Kidney glomerular epithelial cell (primary cell): ENCODE measurements at regions not wholly inside any gene's neighbourhood (a gene's known extent, or its start where the extent isn't known, plus 50 kb on each side); places are given as distances from the start of the nearest gene placed in this dataset.
A peak's percentile ranks its signal among the peaks of the same experiment; 100 is the strongest.

Experiments used
- DNase-seq: peaks from one replicate; lab custom pipeline; 2025; lab: John Stamatoyannopoulos, UW

DNA sequence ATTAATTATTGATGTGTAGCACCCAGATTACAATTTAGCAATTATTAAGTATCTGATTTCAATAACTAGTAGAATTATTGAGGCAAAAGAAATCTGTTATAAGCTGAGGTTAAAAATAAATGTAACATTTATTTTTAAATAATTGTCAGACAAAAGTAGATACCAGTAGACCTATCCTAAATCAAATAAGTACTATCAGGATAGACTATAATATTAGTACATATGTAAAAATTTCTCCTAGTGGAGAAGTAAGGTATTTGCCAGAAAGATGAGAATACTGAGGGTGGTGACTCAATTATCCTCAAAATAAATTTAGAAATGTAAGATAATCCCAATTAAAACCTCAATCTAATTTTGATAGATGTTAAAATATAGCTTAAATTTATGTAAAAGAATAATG is 377.8 kb upstream of the CHRM3 start:
- no peak for DNase-seq

DNA sequence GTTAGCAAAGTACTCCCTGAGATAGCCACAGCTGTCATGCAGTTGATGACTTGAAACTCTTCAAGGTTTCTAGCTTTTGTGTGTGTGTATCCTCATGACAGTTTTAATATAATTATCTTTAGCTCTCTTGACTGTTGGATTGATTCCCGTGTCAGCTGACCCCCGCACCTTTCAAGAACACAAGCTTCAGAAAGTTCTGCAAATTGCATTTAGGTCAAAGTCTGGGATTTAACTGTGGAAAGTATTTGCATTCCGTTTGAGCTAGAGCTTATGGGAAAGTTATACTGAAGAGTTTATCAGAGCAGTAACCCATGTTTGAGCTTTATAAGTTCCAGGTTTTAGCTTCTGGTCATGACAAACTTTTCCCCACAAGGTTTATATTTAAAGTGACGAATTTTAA is 380.1 kb upstream of the CHRM3 start:
- no peak for DNase-seq

DNA sequence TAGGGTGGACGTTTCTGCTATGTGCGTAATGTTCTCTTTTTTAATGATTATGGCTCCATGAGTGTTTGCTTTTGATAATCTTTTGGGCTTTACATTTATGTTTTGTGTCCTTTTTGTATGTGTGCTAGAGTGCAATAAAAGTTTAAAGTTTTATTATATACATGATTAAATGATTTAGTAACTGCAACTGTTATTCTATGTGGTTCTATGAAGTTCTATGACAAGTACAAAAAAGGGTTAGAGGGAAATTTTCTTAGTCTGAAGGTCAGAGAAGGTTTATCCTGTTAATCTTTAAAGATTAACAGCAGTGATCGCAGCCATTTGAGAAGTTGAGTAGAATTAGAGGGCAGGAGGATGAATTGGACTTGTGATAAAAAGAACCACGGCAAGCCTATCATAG is 386.4 kb upstream of the CHRM3 start:
- no peak for DNase-seq

DNA sequence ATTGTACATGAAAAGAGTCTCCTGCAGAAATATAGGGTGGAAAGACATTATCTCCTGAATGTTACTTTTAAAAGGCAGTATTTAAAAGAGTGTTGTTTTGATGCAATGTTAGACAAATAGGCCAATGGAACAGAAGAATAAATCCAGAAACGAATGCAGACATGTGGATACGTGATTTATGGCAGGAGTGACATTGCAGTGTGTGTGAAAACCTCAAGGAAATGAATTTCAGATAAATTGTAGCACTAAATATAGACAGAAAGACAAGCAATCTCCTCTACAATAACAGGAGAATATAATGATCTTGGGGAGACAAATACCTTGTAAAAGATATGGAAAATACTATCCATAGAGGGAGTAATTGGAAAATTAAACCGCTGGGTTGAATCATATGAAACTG is 387.8 kb upstream of the CHRM3 start:
- no peak for DNase-seq

DNA sequence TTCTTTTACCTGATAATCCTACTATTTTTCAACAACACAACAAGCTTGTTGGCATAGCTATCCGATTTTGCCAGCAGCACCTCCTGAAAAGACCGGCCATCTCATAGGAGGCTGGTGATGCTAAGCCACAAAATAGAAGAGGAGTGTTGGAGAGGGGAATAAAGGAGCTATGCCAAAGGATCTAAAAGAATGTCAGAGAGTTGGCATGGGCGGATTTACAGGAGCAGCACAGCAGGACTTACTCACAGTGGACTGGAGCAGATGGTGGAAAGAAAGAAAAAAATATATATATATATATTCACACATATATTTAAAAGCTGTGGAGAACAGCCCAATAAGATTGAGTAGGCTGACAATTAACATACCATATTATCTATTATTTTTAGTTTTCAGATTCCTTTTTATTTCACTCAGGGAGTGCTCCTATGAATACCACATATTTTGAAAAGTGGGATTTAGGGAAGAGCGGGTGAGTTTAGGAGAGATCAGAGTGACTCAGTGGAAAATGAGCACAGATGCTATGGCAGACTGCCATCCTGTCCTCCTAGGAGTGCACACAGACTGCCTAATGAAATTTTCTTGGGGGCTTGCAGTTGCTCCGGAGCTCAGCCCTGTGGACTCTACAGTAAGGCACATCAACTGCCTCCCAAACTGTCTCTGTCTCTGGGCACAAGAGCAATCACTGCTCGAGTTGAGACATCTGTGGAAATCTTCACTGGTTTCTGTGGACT is 394.4 kb upstream of the CHRM3 start:
- DNase-seq, result no peak

DNA sequence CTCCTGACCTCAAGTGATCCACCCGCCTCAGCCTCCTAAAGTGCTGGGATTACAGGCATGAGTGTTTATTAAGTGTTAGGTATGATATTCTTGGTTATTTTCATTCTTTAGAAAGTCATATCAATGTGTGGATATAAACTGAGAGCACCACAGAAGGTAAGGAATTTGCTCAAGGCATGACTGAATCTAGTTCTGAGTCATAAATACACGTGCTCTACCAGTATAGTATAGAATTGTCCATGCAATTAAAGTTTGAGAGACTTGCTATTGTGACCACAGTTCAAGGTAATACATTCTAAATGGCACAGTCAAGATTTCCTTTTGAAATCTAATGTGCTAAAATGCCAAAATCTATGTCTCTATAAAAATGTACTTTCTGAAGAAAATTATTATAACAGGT is 401.1 kb upstream of the CHRM3 start:
- no peak for DNase-seq

DNA sequence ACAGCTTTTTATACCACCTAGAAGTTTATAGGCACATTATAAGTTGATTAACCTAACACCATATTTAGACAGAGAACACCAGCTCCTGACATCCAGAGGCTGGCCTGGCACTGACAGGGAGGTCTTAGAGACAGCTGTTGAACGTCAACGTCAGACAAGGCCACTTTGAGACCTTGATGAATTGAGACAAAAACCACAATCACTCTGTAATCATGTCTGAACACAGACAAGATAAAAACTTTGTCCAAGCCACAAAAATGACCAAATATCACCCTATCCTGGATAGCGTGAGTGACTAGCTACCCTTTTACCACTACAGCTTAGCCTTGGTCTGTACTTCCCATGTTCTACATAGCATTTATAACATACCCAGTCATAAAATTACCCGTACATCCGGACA is 403.6 kb upstream of the CHRM3 start:
- DNase-seq, result no peak

DNA sequence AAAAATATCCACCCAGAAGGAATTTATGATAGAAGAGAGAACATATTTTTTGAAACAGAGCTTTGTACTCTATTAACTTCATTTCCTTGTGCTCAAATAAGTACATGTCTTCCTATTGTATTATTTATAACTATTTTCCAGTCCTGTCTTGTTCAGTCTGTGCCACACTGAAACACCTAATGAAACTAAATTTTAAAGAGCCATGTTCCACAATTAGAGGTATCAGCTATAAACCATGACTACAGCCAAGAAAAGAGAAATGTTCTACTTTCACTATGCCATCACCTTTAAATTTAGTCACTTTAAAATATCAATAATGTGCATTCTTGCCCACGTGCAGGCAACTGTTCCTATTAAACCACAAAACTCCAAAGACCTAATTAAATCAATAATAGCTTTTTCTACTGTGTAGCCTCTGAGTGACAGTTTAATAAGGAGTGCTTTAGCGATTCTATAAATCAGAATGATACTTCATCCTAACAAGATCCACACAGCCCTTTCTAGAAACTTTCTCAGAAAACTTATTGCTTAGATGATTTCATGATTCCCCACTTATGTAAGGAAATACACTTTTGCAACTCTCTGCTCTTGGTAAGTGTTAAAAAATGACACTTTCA is 404.9 kb upstream of the CHRM3 start:
- DNase-seq, result no peak

DNA sequence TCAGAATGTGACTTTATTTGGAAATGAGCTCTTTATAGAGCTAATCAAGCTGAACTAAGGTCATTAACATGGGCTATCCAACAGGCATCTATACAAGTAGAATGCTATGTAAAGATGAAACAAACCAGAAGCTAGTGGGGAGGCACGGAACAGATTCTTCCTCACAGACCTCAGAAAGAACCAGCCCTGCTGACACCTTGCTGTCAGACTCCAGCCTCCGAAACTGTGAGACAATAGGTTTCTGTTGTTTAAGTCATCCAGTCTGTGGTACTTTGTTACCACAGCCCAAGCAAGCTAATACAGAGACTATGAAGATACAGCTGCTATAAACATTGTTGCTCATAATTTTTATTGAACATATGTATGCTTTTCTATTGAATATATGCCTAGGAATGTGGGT is 406.3 kb upstream of the CHRM3 start:
- DNase-seq, result no peak

DNA sequence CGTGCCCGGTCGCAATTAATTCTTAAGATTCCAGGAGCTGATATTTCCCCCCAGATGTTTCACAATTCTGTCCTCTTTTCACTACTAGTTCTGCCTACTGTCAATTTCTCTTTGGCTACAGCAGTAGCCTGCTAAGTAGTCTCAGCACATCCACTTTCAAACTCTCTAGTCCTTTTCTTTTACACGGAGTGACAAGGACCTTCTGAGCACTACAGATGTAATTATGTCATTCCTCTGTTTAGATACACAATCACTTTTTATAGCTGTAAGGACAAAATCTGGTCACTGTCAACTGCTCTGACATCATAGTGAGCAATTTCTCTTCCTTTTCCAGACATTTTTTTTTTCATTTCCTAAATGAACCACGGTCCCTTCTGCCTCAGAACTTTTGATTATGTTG is 421.7 kb upstream of the CHRM3 start:
- no peak for DNase-seq

DNA sequence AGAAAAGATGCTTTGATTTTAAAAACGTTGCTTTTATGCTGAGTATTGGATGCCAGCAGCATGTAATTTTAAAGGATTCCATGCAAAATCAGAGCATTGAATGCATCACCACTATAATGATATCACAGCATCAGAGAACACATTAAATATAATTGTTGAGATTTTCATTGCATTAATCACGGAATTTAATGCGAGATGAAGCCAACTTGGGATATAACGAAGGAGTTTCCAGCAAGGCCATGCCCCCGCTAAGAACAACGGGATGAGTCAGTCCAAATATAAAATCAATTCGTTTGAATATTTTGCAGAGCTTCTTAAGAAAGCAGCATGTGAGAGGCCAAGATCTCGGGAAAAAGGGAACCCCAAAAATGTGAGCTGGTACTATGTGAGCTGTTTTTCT is 423.4 kb upstream of the CHRM3 start:
- no peak for DNase-seq

DNA sequence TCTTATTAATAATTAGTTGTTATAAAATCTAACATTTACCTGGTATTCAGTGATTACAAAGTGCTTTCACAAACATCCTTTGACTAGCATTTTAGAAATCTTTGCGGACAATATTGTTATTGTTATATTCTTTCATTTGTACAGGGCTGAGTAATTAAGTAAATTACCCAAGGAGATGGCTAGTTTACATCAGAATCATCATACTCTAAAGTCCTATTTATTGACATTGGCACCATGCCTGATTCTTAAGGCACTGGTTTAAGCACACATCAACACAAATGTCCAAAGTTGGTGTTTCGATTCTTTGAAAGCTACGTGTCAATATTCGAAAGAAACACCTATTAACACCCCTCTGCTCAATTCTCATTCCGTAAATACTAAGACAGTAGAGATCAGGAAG is 424.6 kb upstream of the CHRM3 start:
- no peak for DNase-seq

DNA sequence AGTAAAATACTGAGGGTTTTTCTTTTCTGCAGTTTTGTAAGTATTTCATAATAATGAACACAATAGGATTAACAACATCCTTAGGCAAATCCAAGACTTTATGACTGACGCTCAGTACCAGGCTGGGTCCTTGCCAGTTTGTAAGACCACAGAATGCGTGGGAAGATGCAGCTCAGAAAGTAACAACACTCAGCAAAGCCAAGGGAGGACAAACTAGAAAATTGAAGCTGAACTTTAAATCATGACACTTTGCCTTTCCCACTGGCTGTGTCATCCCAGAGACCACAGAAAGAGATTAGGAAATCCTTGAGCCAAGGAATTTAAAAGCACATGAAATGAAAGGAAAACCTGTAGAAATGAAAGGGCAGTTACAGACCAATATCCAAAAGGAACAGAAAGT is 426.3 kb upstream of the CHRM3 start:
- peak; percentile 95 for DNase-seq

DNA sequence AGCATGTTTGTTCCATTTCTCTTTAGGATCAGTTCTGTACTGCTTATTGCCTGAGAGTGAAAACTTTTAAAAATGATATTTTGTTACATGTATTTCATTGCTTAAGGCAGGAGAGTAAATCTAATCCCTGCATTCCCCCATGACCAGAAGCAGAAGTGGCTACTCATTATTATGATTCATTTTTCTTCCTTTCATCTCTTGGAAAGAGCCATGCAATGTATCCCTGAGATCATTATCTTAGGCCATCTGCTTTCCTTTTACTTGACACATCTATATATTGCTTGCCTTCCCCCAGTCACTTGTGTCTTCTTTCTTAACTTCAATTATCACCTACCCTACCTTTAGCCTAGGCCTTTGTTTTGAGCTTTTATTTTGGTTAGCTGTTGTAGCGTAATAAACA is 430.4 kb upstream of the CHRM3 start:
- DNase-seq, result no peak

DNA sequence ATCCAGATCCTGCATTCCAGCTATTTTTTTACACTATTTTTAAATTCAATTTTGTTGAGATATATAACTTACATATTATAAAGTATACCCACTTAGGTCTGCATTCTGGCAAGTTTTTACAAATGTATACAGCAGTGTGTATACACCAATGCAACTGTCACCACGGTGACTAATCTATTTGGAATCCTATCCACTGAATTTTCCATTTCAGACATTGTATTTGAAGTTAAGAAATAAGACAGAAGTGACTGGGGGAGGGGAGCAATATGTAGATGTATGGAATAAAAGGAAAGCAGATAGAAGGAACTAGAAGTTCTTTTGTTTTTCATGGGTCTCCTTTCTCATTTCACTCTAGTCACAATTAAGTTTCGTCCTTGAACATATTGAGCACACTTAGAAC is 431.5 kb upstream of the CHRM3 start:
- no peak for DNase-seq

DNA sequence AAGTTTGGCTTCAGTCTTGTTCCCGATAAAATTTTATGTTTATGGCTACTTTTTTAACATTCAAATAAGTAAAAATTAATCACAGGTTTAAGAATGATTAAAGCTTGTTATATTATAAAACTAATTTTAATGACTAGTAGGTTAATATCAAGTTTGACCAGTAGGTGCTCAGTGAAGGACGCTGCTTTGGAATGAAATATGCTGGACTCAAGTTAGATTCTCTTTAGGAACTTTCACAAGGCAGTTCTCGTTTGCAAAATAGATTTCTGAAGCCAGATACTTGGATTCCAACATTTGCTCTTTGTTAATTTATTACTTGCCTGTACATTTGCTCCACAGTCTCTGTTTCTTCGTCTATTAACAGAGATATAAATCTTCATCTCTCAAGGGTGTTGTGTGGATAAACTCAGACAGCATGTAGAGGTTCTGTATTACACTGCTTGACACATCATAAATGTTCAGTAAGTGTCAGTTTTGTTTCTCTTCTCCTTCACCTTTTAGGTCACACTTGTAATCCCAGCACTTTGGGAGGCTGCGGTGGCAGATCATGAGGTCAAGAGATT is 432.8 kb upstream of the CHRM3 start:
- DNase-seq, result no peak

DNA sequence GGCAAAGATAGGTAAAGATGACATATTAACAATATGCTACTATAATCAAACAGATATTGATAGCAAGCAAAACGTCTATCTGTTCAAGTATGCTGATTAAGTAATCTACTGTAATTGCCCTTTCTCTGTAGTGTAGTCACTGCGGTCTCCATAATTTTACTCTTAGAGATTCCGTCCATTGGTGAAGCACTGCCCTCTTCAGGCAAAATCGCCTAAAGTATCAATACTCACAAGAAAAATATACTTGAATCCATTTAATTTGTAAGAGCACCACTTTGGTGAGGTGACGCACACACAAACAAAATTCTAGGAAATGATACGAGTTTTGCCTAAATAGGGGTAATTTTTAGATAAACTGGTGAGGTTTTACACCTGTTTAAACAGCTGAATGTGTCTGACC is 434.6 kb upstream of the CHRM3 start:
- peak; percentile 51 for DNase-seq

DNA sequence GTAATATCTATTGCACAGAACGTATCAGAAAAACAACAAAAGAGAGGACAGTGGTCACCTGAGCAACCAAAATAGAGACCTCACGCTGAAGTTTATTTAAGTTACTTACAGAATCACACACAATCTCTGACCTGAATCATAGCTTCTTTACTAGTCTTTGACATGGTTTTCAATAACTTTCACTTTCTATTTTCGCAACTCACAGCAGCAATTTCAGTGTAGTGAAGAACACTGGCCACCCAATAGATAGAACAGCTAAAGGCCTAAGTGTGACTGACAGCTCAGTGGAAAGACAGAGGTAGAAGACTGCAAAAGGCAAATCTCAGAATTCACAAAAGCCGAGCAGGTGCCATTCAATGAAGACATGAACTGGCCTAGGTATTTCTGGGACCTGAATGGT is 435.6 kb upstream of the CHRM3 start:
- peak; percentile 12 for DNase-seq

DNA sequence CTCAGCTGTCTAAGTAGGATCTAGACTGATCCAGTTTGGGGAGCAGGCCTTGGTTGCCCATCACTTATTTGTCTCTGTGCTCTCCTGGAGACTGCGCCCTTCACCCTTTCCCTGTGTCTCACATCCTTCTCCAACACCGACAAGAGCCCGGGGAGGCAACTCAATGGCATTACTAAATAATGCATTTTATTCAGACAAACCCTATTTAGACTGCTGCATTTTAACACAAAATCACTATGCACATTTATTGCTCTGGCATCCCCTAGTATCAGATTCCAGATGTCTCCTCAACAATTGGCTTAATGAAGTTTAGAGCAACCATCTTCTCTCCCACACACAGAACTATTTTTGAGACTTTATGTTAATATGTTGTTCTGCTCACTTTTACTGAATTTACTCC is 436.4 kb upstream of the CHRM3 start:
- no peak for DNase-seq

DNA sequence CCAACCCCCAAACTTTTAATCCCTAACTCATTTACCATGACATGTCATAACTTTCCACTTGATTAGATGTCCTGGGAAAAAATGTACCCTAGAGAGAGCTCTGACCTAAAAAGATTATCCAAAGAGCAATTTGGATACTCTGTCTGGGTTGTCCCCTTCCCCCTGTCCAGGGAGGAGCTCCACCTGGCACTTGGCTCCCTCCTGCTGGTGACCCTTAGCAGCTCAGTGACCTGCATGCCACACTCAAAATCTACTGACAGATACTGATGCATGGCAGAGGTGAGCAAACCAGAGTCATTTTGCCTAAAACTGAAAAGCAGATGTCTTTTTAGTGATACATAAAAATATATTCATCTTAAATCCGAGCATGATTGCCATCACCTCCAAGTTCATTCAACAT is 442.3 kb upstream of the CHRM3 start:
- no peak for DNase-seq

DNA sequence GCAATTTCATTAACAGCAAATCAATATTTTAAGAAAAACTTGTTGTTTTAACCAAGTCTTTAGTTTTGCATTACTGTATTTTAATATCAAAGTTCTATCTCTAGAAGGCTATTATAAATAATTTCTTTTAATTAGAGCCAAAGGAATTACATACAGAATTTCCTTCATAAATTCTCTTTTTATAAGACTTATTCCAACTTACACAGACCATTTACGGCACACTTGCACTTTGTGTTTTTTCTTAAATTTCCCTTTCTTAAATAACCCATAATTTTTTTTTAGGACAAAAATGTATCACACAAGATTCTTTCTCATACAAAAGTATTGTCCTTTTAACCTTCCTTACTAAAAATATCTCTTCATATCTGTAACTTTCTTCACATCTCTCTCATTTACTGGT is 458.5 kb upstream of the CHRM3 start:
- no peak for DNase-seq

DNA sequence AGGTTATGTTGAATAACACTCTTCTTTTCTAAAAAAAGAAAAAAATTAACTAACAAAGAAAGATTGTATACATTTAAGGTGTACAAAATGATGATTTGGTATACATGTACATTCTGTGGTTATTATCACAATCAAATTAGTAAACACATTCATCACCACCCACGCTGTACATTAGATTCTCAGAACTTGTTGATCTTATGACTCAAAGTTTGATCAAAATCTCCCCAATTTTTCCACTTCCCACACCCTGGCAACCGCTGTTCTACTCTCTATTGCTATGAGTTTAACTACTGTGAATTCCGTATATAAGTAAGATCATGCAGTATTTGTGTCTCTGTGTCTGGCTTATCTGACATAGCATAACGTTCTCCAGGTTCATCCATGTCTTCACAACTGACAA is 469.5 kb upstream of the CHRM3 start:
- no peak for DNase-seq

DNA sequence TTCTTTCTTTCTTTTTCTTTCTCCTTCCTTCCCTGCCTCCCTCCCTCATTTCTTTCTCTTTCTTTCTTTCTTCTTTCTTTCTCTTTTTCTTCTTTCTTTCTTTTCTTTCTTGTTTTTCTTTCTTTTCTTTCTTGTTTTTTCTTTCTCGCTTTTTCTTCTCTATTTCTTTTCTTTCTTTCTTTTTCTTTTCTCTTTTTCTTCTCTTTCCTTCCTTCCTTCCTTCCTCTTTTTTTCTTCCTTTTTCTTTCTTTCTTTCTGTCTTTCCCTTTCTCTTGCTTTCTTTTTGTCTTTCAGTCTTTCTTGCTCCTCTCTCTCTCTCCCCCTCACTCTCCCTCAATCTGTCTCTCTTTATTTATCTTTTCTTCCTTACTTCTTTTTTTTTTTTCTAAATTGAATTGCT is 472.0 kb upstream of the CHRM3 start:
- DNase-seq, result no peak

DNA sequence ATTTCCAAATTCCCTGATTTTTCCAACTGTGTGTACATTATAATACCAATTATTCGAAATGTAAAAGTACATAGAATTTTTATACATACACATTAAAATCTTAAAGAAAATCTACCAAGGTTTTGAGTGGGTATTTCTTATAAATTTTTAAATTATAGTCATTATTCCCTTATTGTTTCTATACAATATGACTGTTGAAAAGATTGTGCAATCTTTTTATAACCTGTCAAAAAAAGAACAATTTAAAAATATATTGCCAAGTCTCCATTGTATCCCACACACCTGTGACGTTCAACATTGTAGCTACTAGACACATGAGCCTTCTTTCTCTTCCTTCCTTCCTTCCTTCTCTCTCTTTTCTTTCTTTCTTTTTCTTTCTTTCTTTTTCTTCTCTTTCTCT is 473.2 kb upstream of the CHRM3 start:
- no peak for DNase-seq
